IPS-15b (cell line): ENCODE measurements at regions not wholly inside any gene's neighbourhood (a gene's known extent, or its start where the extent isn't known, plus 50 kb on each side); places are given as distances from the start of the nearest gene placed in this dataset.

Experiments
- H3K27me3 ChIP-seq: one replicate; pipeline ENCODE4 v1.6.1; 2013; ENCODE audit warnings: low read length; ENCODE audit not compliant: control insufficient read depth, insufficient read depth
- H3K36me3 ChIP-seq: one replicate; pipeline ENCODE4 v1.6.1; 2013; ENCODE audit warnings: low read length; ENCODE audit not compliant: control insufficient read depth, insufficient read depth
- H3K4me1 ChIP-seq: one replicate; pipeline ENCODE4 v1.6.1; 2013; ENCODE audit warnings: mild to moderate bottlenecking, low read length; ENCODE audit not compliant: control insufficient read depth, insufficient read depth
- H3K4me3 ChIP-seq: one replicate; pipeline ENCODE4 v1.5.1; 2013; ENCODE audit warnings: low read depth, low read length
- H3K9ac ChIP-seq: one replicate; pipeline ENCODE4 v1.6.1; 2013; ENCODE audit warnings: low read depth, mild to moderate bottlenecking, low read length
- H3K9me3 ChIP-seq: one replicate; pipeline ENCODE4 v1.6.1; 2013; ENCODE audit warnings: mild to moderate bottlenecking, low read length; ENCODE audit not compliant: control insufficient read depth, insufficient read depth

- Histone ChIP-seq H3K4me3 (no peak overlapping the region), H3K9ac (no peak overlapping the region), H3K27me3 (no peaks in the 10 kb centered on the region), H3K9me3 (no peaks in the 10 kb centered on the region), H3K4me1 (peaks cover 3% of the 10 kb centered on the region), H3K36me3 (no peaks in the 10 kb centered on the region)
Observed at GRCh38 chr16:59205403-59205802, 471.3 kb upstream of the GOT2 start.

GRCh38 chr16:59204589-59204988, 470.5 kb upstream of the GOT2 start:
- Histone ChIP-seq H3K4me3 (no peak overlapping the region), H3K27me3 (no peaks in the 10 kb centered on the region), H3K36me3 (no peaks in the 10 kb centered on the region), H3K4me1 (peaks cover 3% of the 10 kb centered on the region), H3K9ac (no peak overlapping the region), H3K9me3 (no peaks in the 10 kb centered on the region)

- H3K9ac ChIP-seq = no peak overlapping the region
- H3K27me3 ChIP-seq = no peaks in the 10 kb centered on the region
- no peak overlapping the region for H3K4me3 ChIP-seq
- H3K4me1 ChIP-seq = peaks cover 3% of the 10 kb centered on the region
- no peaks in the 10 kb centered on the region for H3K9me3 ChIP-seq
- no peaks in the 10 kb centered on the region for H3K36me3 ChIP-seq
Observed at GRCh38 chr16:59202233-59202862, 468.2 kb upstream of the GOT2 start.

GRCh38 chr16:59201821-59202220, 467.7 kb upstream of the GOT2 start:
- H3K27me3 ChIP-seq = no peaks in the 10 kb centered on the region

GRCh38 chr16:59201160-59201559, 467.0 kb upstream of the GOT2 start:
- no peak overlapping the region for H3K9ac ChIP-seq
- no peaks in the 10 kb centered on the region for H3K27me3 ChIP-seq
- no peak overlapping the region for H3K4me3 ChIP-seq
- peaks cover 3% of the 10 kb centered on the region for H3K4me1 ChIP-seq
- H3K36me3 ChIP-seq = no peaks in the 10 kb centered on the region
- H3K9me3 ChIP-seq = no peaks in the 10 kb centered on the region

More at GRCh38 chr16:59201821-59202220, 467.7 kb upstream of the GOT2 start:
- Histone ChIP-seq H3K9ac (no peak overlapping the region), H3K9me3 (no peaks in the 10 kb centered on the region), H3K4me3 (no peak overlapping the region), H3K36me3 (no peaks in the 10 kb centered on the region), H3K4me1 (peaks cover 3% of the 10 kb centered on the region)

GRCh38 chr16:59198487-59198886, 464.4 kb upstream of the GOT2 start:
- Histone ChIP-seq H3K9me3 (no peaks in the 10 kb centered on the region), H3K27me3 (no peaks in the 10 kb centered on the region), H3K4me1 (peaks cover 3% of the 10 kb centered on the region), H3K36me3 (no peaks in the 10 kb centered on the region), H3K9ac (no peak overlapping the region), H3K4me3 (no peak overlapping the region)

GRCh38 chr16:59195242-59195641, 461.1 kb upstream of the GOT2 start:
- no peak overlapping the region for H3K4me3 ChIP-seq
- H3K36me3 ChIP-seq = no peaks in the 10 kb centered on the region
- H3K9me3 ChIP-seq = no peaks in the 10 kb centered on the region
- H3K4me1 ChIP-seq = no peaks in the 10 kb centered on the region
- no peak overlapping the region for H3K9ac ChIP-seq
- no peaks in the 10 kb centered on the region for H3K27me3 ChIP-seq

GRCh38 chr16:59193637-59194036, 459.5 kb upstream of the GOT2 start:
- Histone ChIP-seq H3K4me3 (no peak overlapping the region), H3K4me1 (no peaks in the 10 kb centered on the region), H3K9ac (no peak overlapping the region), H3K36me3 (no peaks in the 10 kb centered on the region), H3K9me3 (no peaks in the 10 kb centered on the region), H3K27me3 (no peaks in the 10 kb centered on the region)

- Histone ChIP-seq H3K9me3 (no peaks in the 10 kb centered on the region), H3K4me3 (no peak overlapping the region), H3K9ac (no peak overlapping the region), H3K27me3 (no peaks in the 10 kb centered on the region), H3K36me3 (no peaks in the 10 kb centered on the region), H3K4me1 (no peaks in the 10 kb centered on the region)
Observed at GRCh38 chr16:59192551-59193199, 458.6 kb upstream of the GOT2 start.

- Histone ChIP-seq H3K9ac (no peak overlapping the region), H3K9me3 (no peaks in the 10 kb centered on the region), H3K27me3 (no peaks in the 10 kb centered on the region), H3K4me1 (no peaks in the 10 kb centered on the region), H3K4me3 (no peak overlapping the region), H3K36me3 (no peaks in the 10 kb centered on the region)
Observed at GRCh38 chr16:59190731-59191130, 456.6 kb upstream of the GOT2 start.

- no peaks in the 10 kb centered on the region for H3K9me3 ChIP-seq
- H3K4me3 ChIP-seq = no peak overlapping the region
- H3K27me3 ChIP-seq = no peaks in the 10 kb centered on the region
- H3K36me3 ChIP-seq = no peaks in the 10 kb centered on the region
- H3K9ac ChIP-seq = no peak overlapping the region
- no peaks in the 10 kb centered on the region for H3K4me1 ChIP-seq
Observed at GRCh38 chr16:59188029-59188428, 453.9 kb upstream of the GOT2 start.

GRCh38 chr16:59181821-59182420, 447.8 kb upstream of the GOT2 start:
- H3K4me1 ChIP-seq = no peaks in the 10 kb centered on the region
- H3K9me3 ChIP-seq = no peaks in the 10 kb centered on the region
- no peaks in the 10 kb centered on the region for H3K27me3 ChIP-seq
- no peak overlapping the region for H3K4me3 ChIP-seq
- no peaks in the 10 kb centered on the region for H3K36me3 ChIP-seq
- no peak overlapping the region for H3K9ac ChIP-seq
